LNCAP (cell line): ENCODE measurements at regions not wholly inside any gene's neighbourhood (a gene's known extent, or its start where the extent isn't known, plus 50 kb on each side); places are given as distances from the start of the nearest gene placed in this dataset.

Experiments
- TF ChIP-seq, protein P1 (sequence below): fragments of 450-650 bp; IDR thresholded peaks from 2 replicates; pipeline ENCODE4 v1.5.1; 2017; ENCODE audit warnings: mild to moderate bottlenecking

GRCh38 chr2:38470115-38470514 is 93.0 kb upstream of the ATL2 start:
- TF ChIP-seq, protein P1, sequence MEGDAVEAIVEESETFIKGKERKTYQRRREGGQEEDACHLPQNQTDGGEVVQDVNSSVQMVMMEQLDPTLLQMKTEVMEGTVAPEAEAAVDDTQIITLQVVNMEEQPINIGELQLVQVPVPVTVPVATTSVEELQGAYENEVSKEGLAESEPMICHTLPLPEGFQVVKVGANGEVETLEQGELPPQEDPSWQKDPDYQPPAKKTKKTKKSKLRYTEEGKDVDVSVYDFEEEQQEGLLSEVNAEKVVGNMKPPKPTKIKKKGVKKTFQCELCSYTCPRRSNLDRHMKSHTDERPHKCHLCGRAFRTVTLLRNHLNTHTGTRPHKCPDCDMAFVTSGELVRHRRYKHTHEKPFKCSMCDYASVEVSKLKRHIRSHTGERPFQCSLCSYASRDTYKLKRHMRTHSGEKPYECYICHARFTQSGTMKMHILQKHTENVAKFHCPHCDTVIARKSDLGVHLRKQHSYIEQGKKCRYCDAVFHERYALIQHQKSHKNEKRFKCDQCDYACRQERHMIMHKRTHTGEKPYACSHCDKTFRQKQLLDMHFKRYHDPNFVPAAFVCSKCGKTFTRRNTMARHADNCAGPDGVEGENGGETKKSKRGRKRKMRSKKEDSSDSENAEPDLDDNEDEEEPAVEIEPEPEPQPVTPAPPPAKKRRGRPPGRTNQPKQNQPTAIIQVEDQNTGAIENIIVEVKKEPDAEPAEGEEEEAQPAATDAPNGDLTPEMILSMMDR: no peak

GRCh38 chr2:38467768-38468455 is 90.8 kb upstream of the ATL2 start:
- TF ChIP-seq, protein P1: no peak

GRCh38 chr2:38466876-38467767 is 90.0 kb upstream of the ATL2 start:
- TF ChIP-seq, protein P1: no peak

- TF ChIP-seq, protein P1: no peak
Measured at GRCh38 chr2:38466409-38466808, 89.3 kb upstream of the ATL2 start.

- TF ChIP-seq, protein P1: peak; percentile 30; the same call in 1 of the 2 replicates
Measured at GRCh38 chr2:38465789-38466127, 88.7 kb upstream of the ATL2 start.

- TF ChIP-seq, protein P1: no peak
Measured at GRCh38 chr2:38464971-38465788, 88.1 kb upstream of the ATL2 start.

DNA sequence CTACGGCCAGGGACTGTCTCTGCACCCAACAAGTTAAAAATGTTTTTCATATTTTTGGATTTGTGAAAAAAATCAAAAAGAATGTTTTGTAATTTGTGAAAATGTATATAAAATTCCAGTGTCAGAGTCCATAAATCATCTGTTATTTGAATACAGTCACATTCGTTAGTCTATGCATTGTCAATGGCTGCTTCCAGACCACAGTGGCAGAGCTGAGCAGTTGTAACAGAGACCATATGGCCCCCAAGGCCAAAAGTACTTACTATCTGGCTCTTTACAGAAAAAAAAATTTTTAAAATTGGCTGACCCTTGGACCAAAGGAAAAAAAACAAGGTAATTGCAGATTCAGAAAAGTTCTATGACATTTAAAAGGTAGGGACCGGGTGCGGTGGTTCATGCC is 86.7 kb upstream of the ATL2 start:
- TF ChIP-seq, protein P1: no peak
